H9 (cell line): ENCODE measurements at regions not wholly inside any gene's neighbourhood (a gene's known extent, or its start where the extent isn't known, plus 50 kb on each side); places are given as distances from the start of the nearest gene placed in this dataset.

ENCODE experiments used
- DNase-seq: peaks from one replicate; pipeline ENCODE4 v3.0.0-alpha.2; 2017
- H2AFZ ChIP-seq: one replicate; pipeline ENCODE4 v1.6.1; 2013; ENCODE audit warnings: mild to moderate bottlenecking, low read length, control low read depth, moderate library complexity
- H2AK5ac ChIP-seq: 2 replicates; pipeline ENCODE4 v1.6.1; 2013; ENCODE audit warnings: low read length, control low read depth, mixed read lengths; ENCODE audit not compliant: insufficient read length
- H2BK120ac ChIP-seq: one replicate; pipeline ENCODE4 v1.6.1; 2013; ENCODE audit warnings: low read depth, mild to moderate bottlenecking, low read length, control low read depth, inconsistent platforms; ENCODE audit not compliant: poor library complexity, severe bottlenecking
- H2BK12ac ChIP-seq: 2 replicates; pipeline ENCODE4 v1.6.1; 2013; ENCODE audit warnings: low read length, control low read depth, mixed read lengths, low read depth; ENCODE audit not compliant: insufficient read length
- H2BK15ac ChIP-seq: 2 replicates; pipeline ENCODE4 v1.6.1; 2013; ENCODE audit warnings: low read depth, low read length, control low read depth
- H2BK20ac ChIP-seq: one replicate; pipeline ENCODE4 v1.6.1; 2013; ENCODE audit warnings: low read depth, mild to moderate bottlenecking, low read length, control low read depth, inconsistent platforms; ENCODE audit not compliant: poor library complexity, severe bottlenecking
- H2BK5ac ChIP-seq: 2 replicates; pipeline ENCODE4 v1.6.1; 2013; ENCODE audit warnings: low read length, control low read depth, mixed read lengths; ENCODE audit not compliant: insufficient read length
- H3K14ac ChIP-seq: 2 replicates; pipeline ENCODE4 v1.6.1; 2013; ENCODE audit warnings: low read length, control low read depth; ENCODE audit not compliant: insufficient read depth
- H3K18ac ChIP-seq: 2 replicates; pipeline ENCODE4 v1.6.1; 2013; ENCODE audit warnings: low read depth, mild to moderate bottlenecking, mixed read lengths, low read length, control low read depth; ENCODE audit not compliant: insufficient read length
- H3K23ac ChIP-seq: 2 replicates; pipeline ENCODE4 v1.6.1; 2013; ENCODE audit warnings: low read length, control low read depth, mixed read lengths, low read depth; ENCODE audit not compliant: insufficient read length
- H3K23me2 ChIP-seq: 2 replicates; pipeline ENCODE4 v1.6.1; 2013; ENCODE audit warnings: low read depth, mild to moderate bottlenecking, mixed read lengths, low read length, control low read depth; ENCODE audit not compliant: insufficient read length, poor library complexity, severe bottlenecking
- H3K27ac ChIP-seq: 2 replicates; pipeline ENCODE4 v1.5.1; 2013; ENCODE audit warnings: low read length, control low read depth, mixed read lengths, low read depth; ENCODE audit not compliant: insufficient read length
- H3K27me3 ChIP-seq: 2 replicates; pipeline ENCODE4 v1.6.1; 2013; ENCODE audit warnings: low read length, control low read depth, inconsistent platforms; ENCODE audit not compliant: insufficient read depth
- H3K4ac ChIP-seq: 2 replicates; pipeline ENCODE4 v1.6.1; 2013; ENCODE audit warnings: low read depth, mild to moderate bottlenecking, control low read depth, inconsistent platforms, low read length, moderate library complexity
- H3K4me1 ChIP-seq: 2 replicates; pipeline ENCODE4 v1.6.1; 2013; ENCODE audit warnings: low read length, control low read depth, inconsistent platforms; ENCODE audit not compliant: insufficient read depth
- H3K4me2 ChIP-seq: 2 replicates; pipeline ENCODE4 v1.6.1; 2013; ENCODE audit warnings: low read length, control low read depth, mixed read lengths; ENCODE audit not compliant: insufficient read length, insufficient read depth
- H3K56ac ChIP-seq: 2 replicates; pipeline ENCODE4 v1.6.1; 2013; ENCODE audit warnings: low read depth, mild to moderate bottlenecking, mixed read lengths, low read length, control low read depth; ENCODE audit not compliant: insufficient read length
- H3K79me1 ChIP-seq: 2 replicates; pipeline ENCODE4 v1.6.1; 2013; ENCODE audit warnings: low read depth, mild to moderate bottlenecking, moderate library complexity, low read length, control low read depth, inconsistent platforms; ENCODE audit not compliant: insufficient read depth, poor library complexity, severe bottlenecking
- H3K79me2 ChIP-seq: 2 replicates; pipeline ENCODE4 v1.6.1; 2013; ENCODE audit warnings: low read length, control low read depth, inconsistent platforms; ENCODE audit not compliant: insufficient read depth
- H3K9ac ChIP-seq: 2 replicates; pipeline ENCODE4 v1.6.1; 2013; ENCODE audit warnings: low read length, control low read depth, mixed read lengths; ENCODE audit not compliant: insufficient read length; ENCODE audit errors: extremely low read depth
- H3K9me3 ChIP-seq: one replicate; pipeline ENCODE4 v1.6.1; 2013; ENCODE audit warnings: low read depth, low read length, inconsistent platforms; ENCODE audit not compliant: control insufficient read depth
- H3T11ph ChIP-seq: one replicate; pipeline ENCODE4 v1.6.1; 2013; ENCODE audit warnings: mild to moderate bottlenecking, low read length, control low read depth, inconsistent platforms
- H4K20me1 ChIP-seq: one replicate; pipeline ENCODE4 v1.6.1; 2013; ENCODE audit not compliant: control insufficient read depth, insufficient read length, insufficient read depth
- H4K5ac ChIP-seq: 2 replicates; pipeline ENCODE4 v1.6.1; 2013; ENCODE audit warnings: low read depth, mild to moderate bottlenecking, mixed read lengths, low read length, control low read depth; ENCODE audit not compliant: insufficient read length
- H4K8ac ChIP-seq: replicated peaks from 2 replicates; pipeline ENCODE4 v1.6.1; 2013; ENCODE audit warnings: low read length, control low read depth, mixed read lengths, low read depth; ENCODE audit not compliant: insufficient read length
- H4K91ac ChIP-seq: 2 replicates; pipeline ENCODE4 v1.6.1; 2013; ENCODE audit warnings: low read depth, mild to moderate bottlenecking, moderate library complexity, mixed read lengths, low read length, control low read depth; ENCODE audit not compliant: insufficient read length
- H3K27ac Mint-ChIP-seq, 3 experiments: 2 replicates in 2 of 3; 3 replicates in 1 of 3; pipeline ENCODE4 v1.8.0; 2020 to 2021; ENCODE audit warnings: mixed read lengths in 3 of 3, mild to moderate bottlenecking in 1 of 3, moderate library complexity in 1 of 3
- H3K27me3 Mint-ChIP-seq: 2 replicates; pipeline ENCODE4 v1.8.0; 2021; ENCODE audit warnings: low read depth, mild to moderate bottlenecking, moderate library complexity, mixed read lengths
- H3K36me3 Mint-ChIP-seq, 3 experiments: 2 replicates in 2 of 3; 3 replicates in 1 of 3; pipeline ENCODE4 v1.8.0; 2020 to 2021; ENCODE audit warnings: low read depth in 3 of 3, mixed read lengths in 3 of 3; ENCODE audit not compliant: insufficient read depth in 1 of 3
- H3K4me1 Mint-ChIP-seq, 2 experiments: 2 replicates each; pipeline ENCODE4 v1.8.0; 2020; ENCODE audit warnings: mixed read lengths in 2 of 2
- H3K4me3 Mint-ChIP-seq, 2 experiments: 2 replicates in 1 of 2; 3 replicates in 1 of 2; pipeline ENCODE4 v1.8.0; 2020 to 2021; ENCODE audit warnings: mild to moderate bottlenecking in 2 of 2, mixed read lengths in 2 of 2, moderate library complexity in 1 of 2
- H3K9me3 Mint-ChIP-seq, 2 experiments: 2 replicates in 1 of 2; 3 replicates in 1 of 2; pipeline ENCODE4 v1.8.0; 2020; ENCODE audit warnings: mild to moderate bottlenecking in 2 of 2, mixed read lengths in 2 of 2, moderate library complexity in 1 of 2
- WGBS: extraction: QIAGEN DNeasy Blood & Tissue Kit; methylation state at CpG from one replicate; pipeline ENCODE4 v1.1.7; 2013; ENCODE audit warnings: missing lambda C conversion rate, low lambda C conversion rate, mixed read lengths; ENCODE audit not compliant: insufficient read length; ENCODE audit errors: extremely low coverage; 5-methylcytosine and 5-hydroxymethylcytosine counted together
- TF ChIP-seq, protein P1 (sequence below): fragments of 200-600 bp; sonication (generic); conservative IDR thresholded peaks from 3 replicates; pipeline ENCODE4 v1.8.0; 2021; ENCODE audit warnings: antibody characterized with exemption, mild to moderate bottlenecking

DNA sequence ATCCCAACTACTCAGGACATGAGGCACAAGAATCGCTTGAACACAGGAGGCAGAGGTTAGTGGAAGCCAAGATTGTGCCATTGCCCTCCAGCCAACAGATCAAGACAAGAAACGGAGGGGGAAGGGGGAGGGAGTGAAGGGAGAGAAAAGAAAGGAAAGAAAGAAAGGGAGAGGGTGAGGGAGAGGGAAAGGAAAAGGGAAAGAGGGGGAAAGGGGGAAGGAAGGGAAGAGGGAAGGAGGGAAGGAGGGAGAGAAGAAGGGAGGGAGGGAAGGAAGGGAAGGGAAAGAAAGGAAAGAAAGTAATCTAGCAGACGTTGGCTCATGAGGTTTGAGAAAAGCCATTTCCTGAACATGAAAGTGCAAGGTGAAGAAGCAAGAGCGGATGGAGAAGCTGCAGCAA, 53.1 kb upstream of the SETMAR start:
- Histone ChIP-seq H3K79me2 (no peaks in the 10 kb centered on the region), H3K4me1 (no peaks in the 10 kb centered on the region), H2BK20ac (no peak overlapping the region), H3K23me2 (no peaks in the 10 kb centered on the region), H3K27ac (no peak overlapping the region), H2BK5ac (no peak overlapping the region), H3K9me3 (no peaks in the 10 kb centered on the region), H2BK120ac (no peak overlapping the region), H4K5ac (peak overlapping the region; percentile 72), H2AK5ac (no peak overlapping the region), H3K79me1 (no peaks in the 10 kb centered on the region), H3K18ac (no peak overlapping the region), H3K9ac (no peak overlapping the region), H3K14ac (no peak overlapping the region), H4K20me1 (no peaks in the 10 kb centered on the region), H3K27me3 (no peaks in the 10 kb centered on the region), H2AFZ (no peak overlapping the region), H4K8ac (no peak overlapping the region), H2BK15ac (no peak overlapping the region), H3K56ac (no peak overlapping the region), H4K91ac (no peak overlapping the region), H3K4ac (no peak overlapping the region), H3K4me2 (no peak overlapping the region), H3T11ph (no peak overlapping the region), H2BK12ac (no peak overlapping the region), H3K23ac (no peak overlapping the region)
- no peak for DNase-seq
- TF ChIP-seq, protein P1, sequence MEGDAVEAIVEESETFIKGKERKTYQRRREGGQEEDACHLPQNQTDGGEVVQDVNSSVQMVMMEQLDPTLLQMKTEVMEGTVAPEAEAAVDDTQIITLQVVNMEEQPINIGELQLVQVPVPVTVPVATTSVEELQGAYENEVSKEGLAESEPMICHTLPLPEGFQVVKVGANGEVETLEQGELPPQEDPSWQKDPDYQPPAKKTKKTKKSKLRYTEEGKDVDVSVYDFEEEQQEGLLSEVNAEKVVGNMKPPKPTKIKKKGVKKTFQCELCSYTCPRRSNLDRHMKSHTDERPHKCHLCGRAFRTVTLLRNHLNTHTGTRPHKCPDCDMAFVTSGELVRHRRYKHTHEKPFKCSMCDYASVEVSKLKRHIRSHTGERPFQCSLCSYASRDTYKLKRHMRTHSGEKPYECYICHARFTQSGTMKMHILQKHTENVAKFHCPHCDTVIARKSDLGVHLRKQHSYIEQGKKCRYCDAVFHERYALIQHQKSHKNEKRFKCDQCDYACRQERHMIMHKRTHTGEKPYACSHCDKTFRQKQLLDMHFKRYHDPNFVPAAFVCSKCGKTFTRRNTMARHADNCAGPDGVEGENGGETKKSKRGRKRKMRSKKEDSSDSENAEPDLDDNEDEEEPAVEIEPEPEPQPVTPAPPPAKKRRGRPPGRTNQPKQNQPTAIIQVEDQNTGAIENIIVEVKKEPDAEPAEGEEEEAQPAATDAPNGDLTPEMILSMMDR, result no peak
- Mint-ChIP-seq H3K4me3 (no peak overlapping the region), H3K27ac (no peak overlapping the region), H3K4me1 (peaks cover 2 to 10% of the 10 kb centered on the region in 2 experiments; a peak in 2 of 4 replicates), H3K9me3 (no peaks in the 10 kb centered on the region), H3K36me3 (no peaks in the 10 kb centered on the region; a peak in 1 of 7 replicates), H3K27me3 (no peaks in the 10 kb centered on the region)
- no CpG with 5 or more reads among the region's 4 CpGs for WGBS
